PC-9 (cell line): ENCODE measurements at regions not wholly inside any gene's neighbourhood (a gene's known extent, or its start where the extent isn't known, plus 50 kb on each side); places are given as distances from the start of the nearest gene placed in this dataset.

ENCODE experiments used
- BruUV-seq: library from RNA; stranded (reverse); fragments of 400-500 nt; replicated peaks from 2 replicates; lab custom pipeline; 2021; lab: Mats Ljungman, UMichigan
- CTCF ChIA-PET: fragments of 300-600 bp; sonication (Branson Sonifier 250); formaldehyde crosslinking; loops from one replicate; lab custom pipeline; 2022; ENCODE audit warnings: antibody characterized with exemption; lab: Charles Lee
- POLR2A ChIA-PET: fragments of 300-600 bp; sonication (Branson Sonifier 250); formaldehyde crosslinking; loops from one replicate; lab custom pipeline; 2022; ENCODE audit warnings: antibody characterized with exemption; ENCODE audit not compliant: unreplicated experiment; lab: Charles Lee
- DNase-seq, 2 experiments: peaks; one replicate each; pipeline versions ENCODE4 v3.0.0 to v3.0.0-alpha.2; 2015 to 2022; ENCODE audit warnings: mixed read lengths in 1 of 2
- H2AFZ ChIP-seq: fragments of 200-600 bp; sonication (generic); 2 replicates; pipeline ENCODE4 v1.8.1; 2017; ENCODE audit warnings: antibody characterized with exemption
- H3F3A ChIP-seq: fragments of 200-600 bp; sonication (generic); 2 replicates; pipeline ENCODE4 v1.8.1; 2017; ENCODE audit warnings: antibody characterized with exemption, mild to moderate bottlenecking, low read depth; ENCODE audit not compliant: insufficient read depth
- H3K27ac ChIP-seq: fragments of 200-600 bp; sonication (generic); 2 replicates; pipeline ENCODE4 v1.6.1; 2016; ENCODE audit warnings: mixed run types
- H3K27me3 ChIP-seq: fragments of 200-600 bp; sonication (generic); 2 replicates; pipeline ENCODE4 v1.6.1; 2016; ENCODE audit warnings: low read depth, mixed run types; ENCODE audit not compliant: insufficient read depth
- H3K36me3 ChIP-seq: fragments of 200-600 bp; sonication (generic); 2 replicates; pipeline ENCODE4 v1.6.1; 2016; ENCODE audit warnings: low read depth, mixed run types
- H3K4me1 ChIP-seq: fragments of 200-600 bp; sonication (generic); replicated peaks from 2 replicates; pipeline ENCODE4 v1.6.1; 2016; ENCODE audit warnings: mixed run types; ENCODE audit not compliant: insufficient read depth
- H3K4me2 ChIP-seq: fragments of 200-600 bp; sonication (generic); 2 replicates; pipeline ENCODE4 v1.6.1; 2017; ENCODE audit warnings: mixed run types
- H3K4me3 ChIP-seq: fragments of 200-600 bp; sonication (generic); 2 replicates; pipeline ENCODE4 v1.6.1; 2016; ENCODE audit warnings: mixed run types
- H3K79me2 ChIP-seq: fragments of 200-600 bp; sonication (generic); 2 replicates; pipeline ENCODE4 v1.6.1; 2017; ENCODE audit warnings: low read depth, mixed run types
- H3K9me2 ChIP-seq: fragments of 200-600 bp; sonication (generic); 2 replicates; pipeline ENCODE4 v1.8.1; 2017; ENCODE audit warnings: mild to moderate bottlenecking; ENCODE audit not compliant: insufficient read depth
- H3K9me3 ChIP-seq: fragments of 200-600 bp; sonication (generic); 2 replicates; pipeline ENCODE4 v1.8.1; 2016; ENCODE audit warnings: low read depth; ENCODE audit not compliant: insufficient read depth
- H4K20me1 ChIP-seq: fragments of 200-600 bp; sonication (generic); 2 replicates; pipeline ENCODE4 v1.8.1; 2017; ENCODE audit not compliant: insufficient read depth
- EZH2 ChIP-seq: fragments of 200-600 bp; sonication (generic); IDR thresholded peaks from 2 replicates; pipeline ENCODE4 v1.8.0; 2017; ENCODE audit warnings: antibody characterized with exemption, low read depth
- intact Hi-C: fragments of 100-400 bp; cut with micrococcal nuclease; formaldehyde crosslinking; loops from one replicate; pipeline ENCODE4 v1.10.0; 2022; ENCODE audit not compliant: unreplicated experiment
- TF ChIP-seq, protein P1 (sequence below): fragments of 200-600 bp; sonication (generic); conservative IDR thresholded peaks from 2 replicates; pipeline ENCODE4 v1.6.1; 2017; ENCODE audit warnings: mixed run types, antibody characterized with exemption, mild to moderate bottlenecking, moderate library complexity

DNA sequence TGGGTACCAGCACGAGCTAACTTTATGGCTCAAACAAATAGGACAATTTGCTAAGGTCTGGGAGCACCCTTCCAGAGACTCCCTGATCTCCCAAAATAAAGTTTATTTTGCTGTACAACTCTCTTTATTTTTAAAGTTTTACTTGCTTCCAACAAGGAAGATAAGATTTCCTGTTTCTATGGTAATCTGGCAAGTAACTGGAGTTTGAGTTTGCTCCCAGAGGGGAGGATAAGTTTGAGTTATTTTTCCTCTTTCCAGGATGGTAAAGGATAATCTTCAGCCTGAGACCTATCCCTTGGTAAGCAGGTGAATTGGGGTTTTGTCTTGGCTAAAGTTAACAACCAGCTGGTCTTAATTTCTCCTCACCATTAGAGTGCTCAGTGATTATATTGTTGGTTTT lies 1019.4 kb upstream of the ALCAM start:
- Histone ChIP-seq H3K36me3 (no peaks in the 10 kb centered on the region), H3K9me2 (no peaks in the 10 kb centered on the region), H3K79me2 (no peaks in the 10 kb centered on the region), H3K4me1 (no peaks in the 10 kb centered on the region), H3K4me3 (no peak overlapping the region), H3K27me3 (no peaks in the 10 kb centered on the region), H3K27ac (no peak overlapping the region), H3K9me3 (peaks cover 3% of the 10 kb centered on the region; the same call in 1 of the 2 replicates), H4K20me1 (no peaks in the 10 kb centered on the region), H3F3A (no peaks in the 10 kb centered on the region), H2AFZ (no peak overlapping the region), H3K4me2 (no peak overlapping the region)
- ChIA-PET POLR2A (no interaction called here), CTCF (no interaction called here)
- no peak for DNase-seq
- TF ChIP-seq EZH2, result no peak
- TF ChIP-seq, protein P1, sequence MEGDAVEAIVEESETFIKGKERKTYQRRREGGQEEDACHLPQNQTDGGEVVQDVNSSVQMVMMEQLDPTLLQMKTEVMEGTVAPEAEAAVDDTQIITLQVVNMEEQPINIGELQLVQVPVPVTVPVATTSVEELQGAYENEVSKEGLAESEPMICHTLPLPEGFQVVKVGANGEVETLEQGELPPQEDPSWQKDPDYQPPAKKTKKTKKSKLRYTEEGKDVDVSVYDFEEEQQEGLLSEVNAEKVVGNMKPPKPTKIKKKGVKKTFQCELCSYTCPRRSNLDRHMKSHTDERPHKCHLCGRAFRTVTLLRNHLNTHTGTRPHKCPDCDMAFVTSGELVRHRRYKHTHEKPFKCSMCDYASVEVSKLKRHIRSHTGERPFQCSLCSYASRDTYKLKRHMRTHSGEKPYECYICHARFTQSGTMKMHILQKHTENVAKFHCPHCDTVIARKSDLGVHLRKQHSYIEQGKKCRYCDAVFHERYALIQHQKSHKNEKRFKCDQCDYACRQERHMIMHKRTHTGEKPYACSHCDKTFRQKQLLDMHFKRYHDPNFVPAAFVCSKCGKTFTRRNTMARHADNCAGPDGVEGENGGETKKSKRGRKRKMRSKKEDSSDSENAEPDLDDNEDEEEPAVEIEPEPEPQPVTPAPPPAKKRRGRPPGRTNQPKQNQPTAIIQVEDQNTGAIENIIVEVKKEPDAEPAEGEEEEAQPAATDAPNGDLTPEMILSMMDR, result no peak
- no TSS peak for BruUV-seq
- intact Hi-C loops, result no loop called here

DNA sequence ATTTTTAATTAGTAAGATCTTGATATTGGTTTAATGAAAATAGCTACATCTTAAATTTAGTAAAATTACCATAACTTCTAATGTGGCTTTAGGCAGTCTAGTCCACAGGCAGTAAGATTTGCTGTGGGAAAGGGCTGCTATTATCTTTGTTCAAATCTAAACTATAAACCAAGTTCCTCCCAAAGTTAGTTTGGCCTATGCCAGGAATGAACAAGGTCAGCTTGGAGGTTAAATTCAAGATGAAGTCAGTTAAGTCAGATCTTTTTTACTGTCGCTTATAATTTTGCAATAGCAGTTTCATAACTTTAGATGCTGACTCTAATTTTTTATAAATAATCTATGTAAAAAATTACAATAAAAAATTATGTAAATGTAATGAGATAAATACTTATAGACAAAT lies 1016.9 kb upstream of the ALCAM start:
- H3K9me2 ChIP-seq, result no peaks in the 10 kb centered on the region
- no peak for DNase-seq
- no peaks in the 10 kb centered on the region for H3K36me3 ChIP-seq
- no peaks in the 10 kb centered on the region for H3K79me2 ChIP-seq
- intact Hi-C loops, result no loop called here
- H3K9me3 ChIP-seq, result peaks cover 7% of the 10 kb centered on the region; the same call in 1 of the 2 replicates
- TF ChIP-seq EZH2, result no peak
- TF ChIP-seq, protein P1, result no peak
- no peaks in the 10 kb centered on the region for H3K27me3 ChIP-seq
- H3K4me1 ChIP-seq, result no peaks in the 10 kb centered on the region
- no peak overlapping the region for H3K4me3 ChIP-seq
- H2AFZ ChIP-seq, result no peak overlapping the region
- H3K27ac ChIP-seq, result no peak overlapping the region
- H3F3A ChIP-seq, result no peaks in the 10 kb centered on the region
- H4K20me1 ChIP-seq, result no peaks in the 10 kb centered on the region
- no TSS peak for BruUV-seq
- POLR2A ChIA-PET, result no interaction called here
- no peak overlapping the region for H3K4me2 ChIP-seq
- CTCF ChIA-PET, result no interaction called here

DNA sequence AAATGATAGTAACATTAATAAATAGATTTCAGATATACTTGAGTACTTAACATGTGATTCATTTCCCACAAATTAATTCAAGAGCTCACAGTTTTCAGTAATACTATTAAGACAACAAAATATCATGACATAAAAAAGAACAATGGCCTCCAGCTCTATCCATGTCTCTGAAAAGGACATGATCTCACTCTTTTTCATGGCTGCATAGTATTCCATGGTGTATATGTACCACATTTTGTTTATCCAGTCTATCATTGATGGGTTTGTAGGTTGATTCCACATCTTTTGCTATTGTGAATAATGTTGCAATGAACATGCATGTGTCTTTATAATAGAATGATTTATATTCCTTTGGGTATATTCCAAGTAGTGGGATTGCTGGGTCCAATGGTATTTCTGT lies 1012.8 kb upstream of the ALCAM start:
- DNase-seq, result no peak
- ChIA-PET CTCF (no interaction called here), POLR2A (no interaction called here)
- no peak for TF ChIP-seq EZH2
- TF ChIP-seq, protein P1, result no peak
- no peaks in the 10 kb centered on the region for H4K20me1 ChIP-seq
- no peaks in the 10 kb centered on the region for H3K9me2 ChIP-seq
- H3K4me2 ChIP-seq, result no peak overlapping the region
- H3K79me2 ChIP-seq, result no peaks in the 10 kb centered on the region
- no peaks in the 10 kb centered on the region for H3F3A ChIP-seq
- peaks cover 7% of the 10 kb centered on the region; the same call in 1 of the 2 replicates for H3K9me3 ChIP-seq
- no peaks in the 10 kb centered on the region for H3K36me3 ChIP-seq
- intact Hi-C loops, result no loop called here
- no peaks in the 10 kb centered on the region for H3K4me1 ChIP-seq
- no peak overlapping the region for H3K27ac ChIP-seq
- H3K27me3 ChIP-seq, result no peaks in the 10 kb centered on the region
- no peak overlapping the region for H3K4me3 ChIP-seq
- BruUV-seq, result no TSS peak
- H2AFZ ChIP-seq, result no peak overlapping the region
